Endodermal cell (in vitro differentiated cells): ENCODE measurements at regions not wholly inside any gene's neighbourhood (a gene's known extent, or its start where the extent isn't known, plus 50 kb on each side); places are given as distances from the start of the nearest gene placed in this dataset.

Experiments
- DNase-seq: peaks from one replicate; pipeline ENCODE4 v3.0.0-alpha.2; 2017
- H3K27ac ChIP-seq: 2 replicates; pipeline ENCODE4 v1.5.1; 2013; ENCODE audit warnings: mild to moderate bottlenecking, low read depth, low read length, moderate library complexity
- H3K27me3 ChIP-seq: 2 replicates; pipeline ENCODE4 v1.6.1; 2013; ENCODE audit warnings: mild to moderate bottlenecking, low read length, moderate library complexity; ENCODE audit not compliant: insufficient read depth, control insufficient read depth, poor library complexity, severe bottlenecking
- H3K36me3 ChIP-seq: 2 replicates; pipeline ENCODE4 v1.7.0; 2013; ENCODE audit warnings: mild to moderate bottlenecking, low read length, moderate library complexity; ENCODE audit not compliant: control insufficient read depth, insufficient read depth
- H3K4me1 ChIP-seq: one replicate; pipeline ENCODE4 v1.7.0; 2013; ENCODE audit warnings: low read length; ENCODE audit not compliant: control insufficient read depth, insufficient read depth
- H3K4me3 ChIP-seq: 2 replicates; pipeline ENCODE4 v1.5.1; 2013; ENCODE audit warnings: mild to moderate bottlenecking, low read length, moderate library complexity
- H3K9ac ChIP-seq: 2 replicates; pipeline ENCODE4 v1.6.1; 2013; ENCODE audit warnings: mild to moderate bottlenecking, low read length, moderate library complexity; ENCODE audit not compliant: poor library complexity, severe bottlenecking; ENCODE audit errors: extremely low read depth
- H3K9me3 ChIP-seq: 2 replicates; pipeline ENCODE4 v1.6.1; 2013; ENCODE audit warnings: mild to moderate bottlenecking, low read length, moderate library complexity; ENCODE audit not compliant: control insufficient read depth
- H3K27ac Mint-ChIP-seq: 2 replicates; pipeline ENCODE4 v1.8.0; 2020; ENCODE audit warnings: mixed read lengths
- H3K27me3 Mint-ChIP-seq: 2 replicates; pipeline ENCODE4 v1.8.0; 2021; ENCODE audit warnings: mild to moderate bottlenecking, mixed read lengths; ENCODE audit not compliant: insufficient read depth
- H3K36me3 Mint-ChIP-seq: 2 replicates; pipeline ENCODE4 v1.8.0; 2020; ENCODE audit warnings: low read depth, mixed read lengths
- H3K4me1 Mint-ChIP-seq: 2 replicates; pipeline ENCODE4 v1.8.0; 2020; ENCODE audit warnings: mixed read lengths
- H3K4me3 Mint-ChIP-seq: 2 replicates; pipeline ENCODE4 v1.8.0; 2020; ENCODE audit warnings: mild to moderate bottlenecking, moderate library complexity, mixed read lengths
- H3K9me3 Mint-ChIP-seq: 2 replicates; pipeline ENCODE4 v1.8.0; 2020; ENCODE audit warnings: mild to moderate bottlenecking, mixed read lengths
- WGBS, 2 experiments: methylation state at CpG; one replicate each; pipeline versions ENCODE4 v1.1.5 to v1.1.7; 2013; ENCODE audit warnings: missing lambda C conversion rate in 2 of 2, mixed read lengths in 1 of 2; ENCODE audit not compliant: insufficient coverage in 1 of 2, insufficient read length in 1 of 2; 5-methylcytosine and 5-hydroxymethylcytosine counted together
- TF ChIP-seq, protein P1 (sequence below): fragments of 200-600 bp; sonication (generic); conservative IDR thresholded peaks from 2 replicates; pipeline ENCODE4 v1.5.0; 2021; ENCODE audit warnings: antibody characterized with exemption, mild to moderate bottlenecking

GRCh38 chr12:22880807-22881206, 255.8 kb downstream of the ETNK1 start:
- peaks cover 67% of the 10 kb centered on the region for H3K36me3 Mint-ChIP-seq
- peaks cover 10% of the 10 kb centered on the region for H3K9me3 ChIP-seq
- H3K4me3 ChIP-seq = no peak overlapping the region
- DNase-seq = no peak
- H3K4me1 Mint-ChIP-seq = peaks cover 14% of the 10 kb centered on the region
- H3K9me3 Mint-ChIP-seq = peaks cover 2% of the 10 kb centered on the region
- no peaks in the 10 kb centered on the region for H3K27me3 Mint-ChIP-seq
- peaks cover 75% of the 10 kb centered on the region for H3K36me3 ChIP-seq
- H3K4me1 ChIP-seq = no peaks in the 10 kb centered on the region
- H3K27ac ChIP-seq = no peak overlapping the region
- H3K27ac Mint-ChIP-seq = peak overlapping the region; percentile 22
- H3K9ac ChIP-seq = no peak overlapping the region
- WGBS, 2 experiments = 85 to 95% methylated on average over 3 to 6 of the region's 6 CpGs
- no peak overlapping the region for H3K4me3 Mint-ChIP-seq
- no peaks in the 10 kb centered on the region for H3K27me3 ChIP-seq
- TF ChIP-seq, protein P1, sequence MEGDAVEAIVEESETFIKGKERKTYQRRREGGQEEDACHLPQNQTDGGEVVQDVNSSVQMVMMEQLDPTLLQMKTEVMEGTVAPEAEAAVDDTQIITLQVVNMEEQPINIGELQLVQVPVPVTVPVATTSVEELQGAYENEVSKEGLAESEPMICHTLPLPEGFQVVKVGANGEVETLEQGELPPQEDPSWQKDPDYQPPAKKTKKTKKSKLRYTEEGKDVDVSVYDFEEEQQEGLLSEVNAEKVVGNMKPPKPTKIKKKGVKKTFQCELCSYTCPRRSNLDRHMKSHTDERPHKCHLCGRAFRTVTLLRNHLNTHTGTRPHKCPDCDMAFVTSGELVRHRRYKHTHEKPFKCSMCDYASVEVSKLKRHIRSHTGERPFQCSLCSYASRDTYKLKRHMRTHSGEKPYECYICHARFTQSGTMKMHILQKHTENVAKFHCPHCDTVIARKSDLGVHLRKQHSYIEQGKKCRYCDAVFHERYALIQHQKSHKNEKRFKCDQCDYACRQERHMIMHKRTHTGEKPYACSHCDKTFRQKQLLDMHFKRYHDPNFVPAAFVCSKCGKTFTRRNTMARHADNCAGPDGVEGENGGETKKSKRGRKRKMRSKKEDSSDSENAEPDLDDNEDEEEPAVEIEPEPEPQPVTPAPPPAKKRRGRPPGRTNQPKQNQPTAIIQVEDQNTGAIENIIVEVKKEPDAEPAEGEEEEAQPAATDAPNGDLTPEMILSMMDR = no peak

DNA sequence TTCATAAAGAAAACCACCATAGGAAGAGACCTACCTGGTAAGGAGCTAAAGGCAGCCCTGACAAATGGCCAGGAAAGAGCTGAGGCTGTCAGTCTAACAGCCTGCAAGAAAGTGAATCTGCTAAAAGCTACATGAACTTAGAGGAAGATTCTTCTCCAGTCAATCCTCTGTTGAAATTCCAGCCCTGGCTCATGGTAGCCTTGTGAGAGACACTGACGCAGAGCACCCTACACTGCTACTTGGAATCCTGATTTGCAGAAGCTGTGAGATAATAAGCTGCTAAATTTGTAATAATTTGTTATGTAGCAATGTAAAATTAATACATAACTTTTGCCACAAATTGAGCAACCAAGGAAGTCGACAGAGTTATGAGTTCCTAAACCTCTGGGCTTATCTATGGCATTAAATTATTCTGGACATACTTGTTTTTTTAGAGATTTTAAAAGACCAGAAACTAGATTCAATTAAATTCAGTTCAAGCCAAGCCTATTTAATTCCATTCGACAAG, 257.0 kb downstream of the ETNK1 start:
- 74 to 100% methylated on average over 1 to 3 of the region's 3 CpGs for WGBS, 2 experiments
- H3K4me3 Mint-ChIP-seq = no peak overlapping the region
- no peak overlapping the region for H3K9ac ChIP-seq
- peaks cover 2% of the 10 kb centered on the region for H3K9me3 Mint-ChIP-seq
- H3K9me3 ChIP-seq = peaks cover 13% of the 10 kb centered on the region
- peaks cover 66% of the 10 kb centered on the region for H3K36me3 Mint-ChIP-seq
- DNase-seq = no peak
- H3K27ac ChIP-seq = no peak overlapping the region
- peaks cover 13% of the 10 kb centered on the region for H3K4me1 Mint-ChIP-seq
- no peaks in the 10 kb centered on the region for H3K4me1 ChIP-seq
- peak overlapping the region; percentile 32 for H3K27ac Mint-ChIP-seq
- H3K4me3 ChIP-seq = no peak overlapping the region
- no peaks in the 10 kb centered on the region for H3K27me3 Mint-ChIP-seq
- no peaks in the 10 kb centered on the region for H3K27me3 ChIP-seq
- TF ChIP-seq, protein P1 = no peak
- H3K36me3 ChIP-seq = peaks cover 75% of the 10 kb centered on the region

DNA sequence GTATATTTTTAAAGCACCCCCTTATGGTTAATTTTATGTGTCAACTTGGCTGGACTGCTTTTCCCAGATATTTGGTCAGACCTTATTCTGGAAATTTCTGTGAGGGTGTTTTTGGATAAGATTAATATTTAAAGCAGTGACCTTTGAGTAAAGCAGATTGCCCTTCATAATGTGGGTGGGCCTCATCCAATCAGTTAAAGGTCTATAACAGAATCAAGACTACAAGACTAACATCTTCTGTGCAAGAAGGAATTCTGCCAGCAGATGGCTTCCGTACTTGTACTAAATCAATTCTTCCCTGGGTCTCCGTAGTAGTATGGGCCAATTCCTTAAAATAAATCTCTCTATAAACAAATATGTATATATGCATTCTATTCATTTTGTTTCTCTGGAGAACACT, 257.6 kb downstream of the ETNK1 start:
- no peak overlapping the region for H3K27ac ChIP-seq
- H3K27me3 ChIP-seq = no peaks in the 10 kb centered on the region
- Mint-ChIP-seq H3K4me1 (peaks cover 13% of the 10 kb centered on the region), H3K4me3 (no peak overlapping the region), H3K27me3 (no peaks in the 10 kb centered on the region), H3K9me3 (peaks cover 2% of the 10 kb centered on the region), H3K27ac (no peak overlapping the region), H3K36me3 (peaks cover 65% of the 10 kb centered on the region)
- H3K36me3 ChIP-seq = peaks cover 75% of the 10 kb centered on the region
- no peak for DNase-seq
- H3K4me1 ChIP-seq = no peaks in the 10 kb centered on the region
- 100% methylated on average over 2 of the region's 2 CpGs for WGBS, 2 experiments
- H3K4me3 ChIP-seq = no peak overlapping the region
- peaks cover 20% of the 10 kb centered on the region for H3K9me3 ChIP-seq
- no peak overlapping the region for H3K9ac ChIP-seq
- TF ChIP-seq, protein P1 = peak; percentile 54
